ENCODE measurements at regions not wholly inside any gene's neighbourhood (a gene's known extent, or its start where the extent isn't known, plus 50 kb on each side); places are given as distances from the start of the nearest gene placed in this dataset.

DNA sequence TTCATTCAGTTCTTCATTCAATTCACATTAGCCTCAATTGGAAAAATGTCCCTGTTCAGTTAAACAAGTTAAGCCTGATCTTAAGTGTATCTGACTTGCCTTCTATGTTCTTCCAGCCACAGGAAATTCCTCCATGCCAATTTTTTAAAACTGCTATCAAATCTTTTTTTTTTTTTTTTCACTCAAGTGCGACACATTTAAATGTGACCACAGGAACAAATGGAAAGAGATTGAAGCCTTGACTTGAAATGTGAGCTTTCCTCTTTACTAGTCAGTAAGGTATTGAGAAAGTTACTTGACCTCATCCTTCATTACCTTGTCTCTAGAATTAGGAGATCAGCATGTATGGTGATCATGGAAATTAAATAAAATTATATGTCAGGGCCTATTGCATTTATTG is 165.1 kb downstream of the SLIT2 start:
- TF ChIP-seq RAD21 (IDR thresholded peaks at IDR 0.05; ENCODE audit: low read depth) (no peak), FOXM1 (IDR thresholded peaks at IDR 0.05; ENCODE audit: borderline replicate concordance, low read depth) (no peak), EGR1 (IDR thresholded peaks at IDR 0.05) (no peak), EP300 (IDR thresholded peaks at IDR 0.05; ENCODE audit: borderline replicate concordance) (no peak), YY1 (IDR thresholded peaks at IDR 0.05; ENCODE audit: low read depth) (no peak), MAX (IDR thresholded peaks at IDR 0.05) (no peak), CREB1 (IDR thresholded peaks at IDR 0.05; ENCODE audit: low read depth) (no peak), REST (IDR thresholded peaks at IDR 0.05; ENCODE audit: low read depth) (no peak), CEBPB (IDR thresholded peaks at IDR 0.05) (no peak), TEAD4 (IDR thresholded peaks at IDR 0.05) (no peak), TCF12 (IDR thresholded peaks at IDR 0.05; ENCODE audit: low read depth) (no peak), TAF1 (IDR thresholded peaks at IDR 0.05; ENCODE audit: low read depth) (no peak)
- TF ChIP-seq, protein P1, sequence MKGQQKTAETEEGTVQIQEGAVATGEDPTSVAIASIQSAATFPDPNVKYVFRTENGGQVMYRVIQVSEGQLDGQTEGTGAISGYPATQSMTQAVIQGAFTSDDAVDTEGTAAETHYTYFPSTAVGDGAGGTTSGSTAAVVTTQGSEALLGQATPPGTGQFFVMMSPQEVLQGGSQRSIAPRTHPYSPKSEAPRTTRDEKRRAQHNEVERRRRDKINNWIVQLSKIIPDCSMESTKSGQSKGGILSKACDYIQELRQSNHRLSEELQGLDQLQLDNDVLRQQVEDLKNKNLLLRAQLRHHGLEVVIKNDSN (IDR thresholded peaks at IDR 0.05), result no peak
